GM10266 (cell line): ENCODE measurements at regions not wholly inside any gene's neighbourhood (a gene's known extent, or its start where the extent isn't known, plus 50 kb on each side); places are given as distances from the start of the nearest gene placed in this dataset.
A peak's percentile ranks its signal among the peaks of the same experiment; 100 is the strongest.

ENCODE experiments used
- DNase-seq: peaks from one replicate; pipeline ENCODE4 v3.0.0; 2012; ENCODE audit errors: extremely low spot score
- TF ChIP-seq, protein P1 (sequence below): IDR thresholded peaks from 2 replicates; pipeline ENCODE4 v1.5.1; 2012; ENCODE audit warnings: mild to moderate bottlenecking, low read depth; ENCODE audit not compliant: control insufficient read depth, insufficient read depth; ENCODE audit errors: missing control alignments

DNA sequence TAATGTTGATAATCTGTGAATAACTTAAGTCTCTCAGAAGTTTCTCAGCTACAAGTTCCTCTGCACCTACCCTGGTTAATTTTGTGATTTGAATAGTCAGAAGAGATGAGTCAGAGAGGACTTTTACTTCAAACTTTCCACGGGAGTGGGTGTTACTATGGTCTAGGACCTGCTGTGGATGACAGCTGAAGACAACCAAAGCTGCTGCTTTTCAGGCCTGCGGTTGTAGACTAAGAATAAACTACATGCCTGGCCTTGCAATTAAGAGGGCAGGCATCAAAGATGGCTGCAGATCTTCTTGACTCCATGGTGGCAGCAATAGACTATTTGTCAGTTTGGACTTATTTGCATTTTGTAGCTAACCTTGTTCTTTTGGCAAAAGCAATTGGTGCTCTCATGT, 227.1 kb upstream of the KRR1 start:
- peak; percentile 51 for DNase-seq
- TF ChIP-seq, protein P1, sequence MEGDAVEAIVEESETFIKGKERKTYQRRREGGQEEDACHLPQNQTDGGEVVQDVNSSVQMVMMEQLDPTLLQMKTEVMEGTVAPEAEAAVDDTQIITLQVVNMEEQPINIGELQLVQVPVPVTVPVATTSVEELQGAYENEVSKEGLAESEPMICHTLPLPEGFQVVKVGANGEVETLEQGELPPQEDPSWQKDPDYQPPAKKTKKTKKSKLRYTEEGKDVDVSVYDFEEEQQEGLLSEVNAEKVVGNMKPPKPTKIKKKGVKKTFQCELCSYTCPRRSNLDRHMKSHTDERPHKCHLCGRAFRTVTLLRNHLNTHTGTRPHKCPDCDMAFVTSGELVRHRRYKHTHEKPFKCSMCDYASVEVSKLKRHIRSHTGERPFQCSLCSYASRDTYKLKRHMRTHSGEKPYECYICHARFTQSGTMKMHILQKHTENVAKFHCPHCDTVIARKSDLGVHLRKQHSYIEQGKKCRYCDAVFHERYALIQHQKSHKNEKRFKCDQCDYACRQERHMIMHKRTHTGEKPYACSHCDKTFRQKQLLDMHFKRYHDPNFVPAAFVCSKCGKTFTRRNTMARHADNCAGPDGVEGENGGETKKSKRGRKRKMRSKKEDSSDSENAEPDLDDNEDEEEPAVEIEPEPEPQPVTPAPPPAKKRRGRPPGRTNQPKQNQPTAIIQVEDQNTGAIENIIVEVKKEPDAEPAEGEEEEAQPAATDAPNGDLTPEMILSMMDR: no peak

DNA sequence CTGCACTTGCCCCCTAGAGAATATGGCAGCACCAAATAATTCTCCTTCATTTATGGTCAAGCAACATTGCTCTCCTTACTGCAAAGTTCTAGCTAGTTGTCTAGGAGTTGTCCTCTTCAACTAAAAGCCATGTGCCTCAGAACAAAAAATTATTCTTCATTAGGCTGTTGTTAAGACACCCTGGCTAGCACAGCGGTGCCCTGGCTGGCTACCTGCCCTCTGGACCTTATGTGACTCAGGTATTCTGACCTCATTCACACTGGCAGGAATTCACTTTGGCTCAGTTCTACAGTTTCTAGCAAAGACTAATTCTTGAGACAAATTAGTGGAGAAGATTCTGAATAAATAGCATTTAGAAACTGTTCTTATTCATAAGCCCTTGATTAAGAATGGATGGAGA, 224.4 kb upstream of the KRR1 start:
- TF ChIP-seq, protein P1: no peak
- no peak for DNase-seq

DNA sequence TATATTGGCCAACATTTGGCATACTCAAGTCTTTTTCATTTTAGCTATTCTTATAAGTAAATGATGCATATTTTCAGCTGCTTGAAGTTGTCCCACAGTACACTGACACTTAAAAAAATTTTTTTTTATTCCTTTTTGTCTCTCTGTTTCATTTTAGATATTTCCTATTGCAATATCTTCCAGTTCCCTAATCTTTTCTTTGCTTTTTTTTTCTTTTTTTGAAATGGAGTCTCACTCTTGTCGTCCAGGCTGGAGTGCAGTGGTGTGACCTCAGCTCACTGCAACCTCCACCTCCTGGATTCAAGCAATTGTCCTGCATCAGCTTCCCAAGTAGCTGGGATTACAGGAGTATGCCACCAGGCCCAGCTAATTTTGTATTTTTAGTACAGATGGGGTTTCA, 217.4 kb upstream of the KRR1 start:
- DNase-seq: no peak
- TF ChIP-seq, protein P1: no peak

DNA sequence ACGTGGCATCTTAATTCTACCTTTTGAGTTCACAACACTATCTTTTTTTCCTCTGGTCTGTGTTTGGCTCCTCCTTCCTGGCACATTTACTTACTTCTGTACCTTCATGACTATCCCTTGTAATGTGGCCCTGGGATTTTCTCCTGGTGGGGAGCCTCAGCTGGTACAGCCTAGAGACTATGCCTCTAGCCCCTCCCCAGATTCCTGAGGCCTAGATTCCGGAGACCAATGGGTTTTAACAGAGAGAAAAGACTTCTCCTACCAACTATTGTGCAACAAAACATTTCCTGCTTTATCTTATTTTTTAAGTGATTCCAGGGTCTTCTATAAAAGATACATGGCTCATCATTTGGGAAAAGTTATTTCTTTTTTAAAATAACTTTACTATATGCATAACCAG, 216.2 kb upstream of the KRR1 start:
- no peak for DNase-seq
- TF ChIP-seq, protein P1: no peak

DNA sequence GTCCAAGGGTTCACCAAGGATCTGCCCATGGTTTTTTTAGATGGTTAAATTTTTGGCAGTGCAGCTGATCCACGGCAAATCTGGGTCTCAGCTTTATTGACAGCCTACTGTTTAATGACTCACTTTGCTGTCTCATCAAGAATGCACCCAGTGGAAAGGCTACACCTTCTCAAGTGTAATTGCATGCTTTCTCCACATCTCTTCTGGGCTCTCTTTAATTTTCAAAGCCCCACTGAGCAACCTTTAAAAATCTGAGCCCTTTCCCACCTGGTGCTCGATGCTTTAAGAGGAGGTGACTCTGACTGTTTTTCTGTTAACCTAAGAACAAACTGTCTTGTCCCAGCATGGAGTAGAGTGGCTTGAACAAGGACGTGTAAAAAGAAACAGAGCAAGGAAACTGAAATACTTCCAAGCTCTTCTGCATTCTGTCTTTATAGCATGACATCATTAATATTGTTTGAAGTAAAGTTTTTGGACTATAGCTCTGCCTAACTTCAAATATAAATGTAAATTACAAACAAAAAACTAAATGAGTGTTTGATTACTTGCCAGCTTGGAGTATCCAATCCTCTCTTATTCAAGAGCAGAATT, 214.2 kb upstream of the KRR1 start:
- TF ChIP-seq, protein P1: no peak

DNA sequence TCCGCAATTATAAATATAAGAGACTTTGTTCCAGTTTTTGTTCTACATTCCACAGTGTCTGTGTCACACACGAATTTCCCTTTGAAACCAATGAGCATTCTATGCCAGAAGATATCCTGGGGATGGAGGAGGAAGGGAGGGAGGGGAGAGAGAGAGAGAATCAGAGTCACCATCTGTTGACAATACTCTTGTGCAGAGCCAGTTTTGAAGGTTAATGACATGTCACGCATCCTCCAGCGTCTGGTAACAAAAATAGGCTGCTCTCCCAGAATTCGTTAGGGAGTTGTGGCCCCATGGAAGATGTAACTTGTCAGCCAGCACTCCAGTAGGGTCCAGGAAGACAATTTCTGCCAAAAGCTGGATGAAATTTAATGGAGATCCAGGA, 213.5 kb upstream of the KRR1 start:
- DNase-seq: no peak
- TF ChIP-seq, protein P1: no peak

More for the DNA sequence above, 214.2 kb upstream of the KRR1 start:
- no peak for DNase-seq

DNA sequence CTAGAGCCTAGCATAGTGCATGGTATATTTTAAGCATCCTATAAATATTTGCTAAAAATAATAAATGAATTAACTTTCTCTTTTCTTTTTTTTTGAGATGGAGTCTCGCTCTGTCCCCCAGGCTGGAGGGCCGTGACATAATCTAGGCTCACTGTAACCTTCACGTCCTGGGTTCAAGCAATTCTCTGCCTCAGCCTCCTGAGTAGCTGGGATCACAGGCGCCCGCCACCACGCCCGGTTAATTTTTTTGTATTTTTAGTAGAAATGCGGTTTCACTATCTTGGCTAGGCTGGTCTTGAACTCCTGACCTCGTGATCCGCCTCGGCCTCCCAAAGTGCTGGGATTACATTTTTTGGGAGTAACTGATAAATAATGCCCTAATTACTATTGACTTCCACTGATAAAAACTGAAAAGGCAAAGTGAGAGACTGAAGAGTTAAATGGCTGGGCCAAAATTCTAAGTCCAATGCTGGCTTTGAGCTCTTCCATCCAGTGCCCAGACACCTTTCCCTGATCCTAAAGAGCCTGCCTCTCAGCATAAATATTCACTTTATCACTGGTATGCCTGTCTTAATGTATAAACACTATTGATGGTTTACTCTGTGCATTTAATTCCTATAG, 213.0 kb upstream of the KRR1 start:
- TF ChIP-seq, protein P1: no peak
- DNase-seq: no peak
